GM23338 (cell line): ENCODE measurements at regions not wholly inside any gene's neighbourhood (a gene's known extent, or its start where the extent isn't known, plus 50 kb on each side); places are given as distances from the start of the nearest gene placed in this dataset.

ENCODE experiments used
- ATAC-seq: fragments of 200-7000 bp; cut with Tn5 transposase; 3 replicates; pipeline ENCODE4 v1.9.1; 2020
- DNase-seq: peaks from one replicate; pipeline ENCODE4 v3.0.0-alpha.2; 2015; ENCODE audit warnings: low spot score
- H2AFZ ChIP-seq: fragments of 200-600 bp; sonication (generic); 2 replicates; pipeline ENCODE4 v1.8.0; 2016; ENCODE audit warnings: antibody characterized with exemption, mild to moderate bottlenecking, moderate library complexity
- H3F3A ChIP-seq: fragments of 200-600 bp; sonication (generic); replicated peaks from 2 replicates; pipeline ENCODE4 v1.8.0; 2017; ENCODE audit warnings: antibody characterized with exemption, mixed run types, low read depth
- H3K27ac ChIP-seq: fragments of 200-600 bp; sonication (generic); 2 replicates; pipeline ENCODE4 v1.6.1; 2016; ENCODE audit warnings: low read depth
- H3K27me3 ChIP-seq: fragments of 200-600 bp; sonication (generic); 2 replicates; pipeline ENCODE4 v1.8.0; 2016; ENCODE audit warnings: mild to moderate bottlenecking, mixed run types, moderate library complexity; ENCODE audit not compliant: insufficient read depth
- H3K36me3 ChIP-seq: fragments of 200-600 bp; sonication (generic); 2 replicates; pipeline ENCODE4 v1.8.0; 2016; ENCODE audit warnings: mild to moderate bottlenecking; ENCODE audit not compliant: insufficient read depth
- H3K4me1 ChIP-seq: fragments of 200-600 bp; sonication (generic); 2 replicates; pipeline ENCODE4 v1.8.0; 2016; ENCODE audit warnings: mild to moderate bottlenecking, moderate library complexity; ENCODE audit not compliant: insufficient read depth
- H3K4me2 ChIP-seq: fragments of 200-600 bp; sonication (generic); 2 replicates; pipeline ENCODE4 v1.7.1; 2017; ENCODE audit warnings: mixed run types
- H3K4me3 ChIP-seq: fragments of 200-600 bp; sonication (generic); 2 replicates; pipeline ENCODE4 v1.6.1; 2016; ENCODE audit warnings: mixed run types
- H3K79me2 ChIP-seq: fragments of 200-600 bp; sonication (generic); replicated peaks from 2 replicates; pipeline ENCODE4 v1.8.0; 2017; ENCODE audit warnings: mild to moderate bottlenecking; ENCODE audit not compliant: insufficient read depth
- H3K9me2 ChIP-seq: fragments of 200-600 bp; sonication (generic); 2 replicates; pipeline ENCODE4 v1.8.0; 2017; ENCODE audit not compliant: insufficient read depth
- H4K20me1 ChIP-seq: fragments of 200-600 bp; sonication (generic); replicated peaks from 2 replicates; pipeline ENCODE4 v1.8.0; 2017; ENCODE audit warnings: mild to moderate bottlenecking; ENCODE audit not compliant: insufficient read depth
- H3K27ac Mint-ChIP-seq: 2 replicates; pipeline ENCODE4 v1.8.0; 2020; ENCODE audit warnings: inconsistent platforms, mild to moderate bottlenecking, moderate library complexity, mixed read lengths
- H3K27me3 Mint-ChIP-seq: 3 replicates; pipeline ENCODE4 v1.8.0; 2022; ENCODE audit warnings: low read depth, mild to moderate bottlenecking, moderate library complexity, mixed read lengths, inconsistent platforms; ENCODE audit not compliant: insufficient read depth, poor library complexity
- H3K36me3 Mint-ChIP-seq: 3 replicates; pipeline ENCODE4 v1.8.0; 2021; ENCODE audit warnings: low read depth, mild to moderate bottlenecking, inconsistent platforms, moderate library complexity, mixed read lengths
- H3K4me1 Mint-ChIP-seq: 3 replicates; pipeline ENCODE4 v1.8.0; 2020; ENCODE audit warnings: mild to moderate bottlenecking, inconsistent platforms, mixed read lengths
- H3K4me3 Mint-ChIP-seq: 3 replicates; pipeline ENCODE4 v1.8.0; 2021; ENCODE audit warnings: moderate library complexity, mild to moderate bottlenecking, inconsistent platforms, mixed read lengths
- H3K9me3 Mint-ChIP-seq: 3 replicates; pipeline ENCODE4 v1.8.0; 2020; ENCODE audit warnings: moderate library complexity, mild to moderate bottlenecking, inconsistent platforms, mixed read lengths
- CREB1 ChIP-seq: fragments of 250-450 bp; sonication (Bioruptor Pico); IDR thresholded peaks from 2 replicates; pipeline ENCODE4 v1.5.0; 2020; ENCODE audit warnings: low read depth, mild to moderate bottlenecking, moderate library complexity
- EZH2 ChIP-seq: fragments of 200-600 bp; sonication (generic); IDR thresholded peaks from one replicate; pipeline ENCODE4 v1.8.0; 2017; ENCODE audit warnings: antibody characterized with exemption, mild to moderate bottlenecking, low read depth; ENCODE audit not compliant: unreplicated experiment
- EZH2phosphoT487 ChIP-seq: fragments of 200-600 bp; sonication (generic); IDR thresholded peaks from one replicate; pipeline ENCODE4 v1.8.1; 2018; ENCODE audit warnings: antibody characterized with exemption; ENCODE audit not compliant: unreplicated experiment
- JUNB ChIP-seq: IDR thresholded peaks from one replicate; pipeline ENCODE4 v1.6.1; 2016; ENCODE audit warnings: antibody characterized with exemption; ENCODE audit not compliant: unreplicated experiment
- NANOG ChIP-seq: IDR thresholded peaks from 2 replicates; pipeline ENCODE4 v1.6.1; 2016; ENCODE audit warnings: antibody characterized with exemption, borderline replicate concordance
- POLR2AphosphoS5 ChIP-seq: IDR thresholded peaks from 2 replicates; pipeline ENCODE4 v1.6.1; 2016; ENCODE audit warnings: antibody characterized with exemption, low read depth
- REST ChIP-seq: IDR thresholded peaks from one replicate; pipeline ENCODE4 v1.6.1; 2018; ENCODE audit warnings: antibody characterized with exemption; ENCODE audit not compliant: unreplicated experiment
- STAT1 ChIP-seq: IDR thresholded peaks from one replicate; pipeline ENCODE4 v1.6.1; 2016; ENCODE audit warnings: antibody characterized with exemption; ENCODE audit not compliant: unreplicated experiment
- ZNF114 ChIP-seq: fragments of 250-450 bp; sonication (Bioruptor Pico); IDR thresholded peaks from 2 replicates; pipeline ENCODE4 v1.5.0; 2020; ENCODE audit warnings: mild to moderate bottlenecking, moderate library complexity
- ZNF331 ChIP-seq: fragments of 250-450 bp; sonication (Bioruptor Pico); IDR thresholded peaks from 2 replicates; pipeline ENCODE4 v1.5.0; 2020; ENCODE audit warnings: low read depth, mild to moderate bottlenecking, moderate library complexity
- ZNF462 ChIP-seq: fragments of 250-450 bp; sonication (Bioruptor Pico); IDR thresholded peaks from 2 replicates; pipeline ENCODE4 v1.5.0; 2020; ENCODE audit warnings: mild to moderate bottlenecking, moderate library complexity
- TF ChIP-seq, protein P1 (sequence below), 2 experiments: fragments of 200-600 bp in 1 of 2; sonication (generic) in 1 of 2; conservative IDR thresholded peaks; 2 replicates each; pipeline versions ENCODE4 v1.5.1 to v1.6.1; 2016 to 2017; ENCODE audit warnings: antibody characterized with exemption in 2 of 2, low read depth in 2 of 2, mild to moderate bottlenecking in 2 of 2, moderate library complexity in 1 of 2
- TF ChIP-seq, protein P2 (sequence below): IDR thresholded peaks from 2 replicates; pipeline ENCODE4 v1.6.1; 2016; ENCODE audit warnings: antibody characterized with exemption

- H3K36me3 Mint-ChIP-seq: no peaks in the 10 kb centered on the region
- DNase-seq (no peak), ATAC-seq (no peak)
- no peaks in the 10 kb centered on the region for H4K20me1 ChIP-seq
- H3K4me2 ChIP-seq: no peak overlapping the region
- H3K36me3 ChIP-seq: no peaks in the 10 kb centered on the region
- TF ChIP-seq ZNF331 (CRISPR knock-in tag) (no peak), CREB1 (CRISPR knock-in tag) (no peak), STAT1 (no peak), REST (no peak), EZH2phosphoT487 (no peak), NANOG (no peak), EZH2 (no peak), ZNF114 (CRISPR knock-in tag) (no peak), ZNF462 (CRISPR knock-in tag) (no peak), JUNB (no peak), POLR2AphosphoS5 (no peak)
- TF ChIP-seq, protein P1, sequence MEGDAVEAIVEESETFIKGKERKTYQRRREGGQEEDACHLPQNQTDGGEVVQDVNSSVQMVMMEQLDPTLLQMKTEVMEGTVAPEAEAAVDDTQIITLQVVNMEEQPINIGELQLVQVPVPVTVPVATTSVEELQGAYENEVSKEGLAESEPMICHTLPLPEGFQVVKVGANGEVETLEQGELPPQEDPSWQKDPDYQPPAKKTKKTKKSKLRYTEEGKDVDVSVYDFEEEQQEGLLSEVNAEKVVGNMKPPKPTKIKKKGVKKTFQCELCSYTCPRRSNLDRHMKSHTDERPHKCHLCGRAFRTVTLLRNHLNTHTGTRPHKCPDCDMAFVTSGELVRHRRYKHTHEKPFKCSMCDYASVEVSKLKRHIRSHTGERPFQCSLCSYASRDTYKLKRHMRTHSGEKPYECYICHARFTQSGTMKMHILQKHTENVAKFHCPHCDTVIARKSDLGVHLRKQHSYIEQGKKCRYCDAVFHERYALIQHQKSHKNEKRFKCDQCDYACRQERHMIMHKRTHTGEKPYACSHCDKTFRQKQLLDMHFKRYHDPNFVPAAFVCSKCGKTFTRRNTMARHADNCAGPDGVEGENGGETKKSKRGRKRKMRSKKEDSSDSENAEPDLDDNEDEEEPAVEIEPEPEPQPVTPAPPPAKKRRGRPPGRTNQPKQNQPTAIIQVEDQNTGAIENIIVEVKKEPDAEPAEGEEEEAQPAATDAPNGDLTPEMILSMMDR (conservative IDR thresholded peaks at IDR 0.05; ENCODE audit: low read depth in 2 of 2): no peak
- TF ChIP-seq, protein P2, sequence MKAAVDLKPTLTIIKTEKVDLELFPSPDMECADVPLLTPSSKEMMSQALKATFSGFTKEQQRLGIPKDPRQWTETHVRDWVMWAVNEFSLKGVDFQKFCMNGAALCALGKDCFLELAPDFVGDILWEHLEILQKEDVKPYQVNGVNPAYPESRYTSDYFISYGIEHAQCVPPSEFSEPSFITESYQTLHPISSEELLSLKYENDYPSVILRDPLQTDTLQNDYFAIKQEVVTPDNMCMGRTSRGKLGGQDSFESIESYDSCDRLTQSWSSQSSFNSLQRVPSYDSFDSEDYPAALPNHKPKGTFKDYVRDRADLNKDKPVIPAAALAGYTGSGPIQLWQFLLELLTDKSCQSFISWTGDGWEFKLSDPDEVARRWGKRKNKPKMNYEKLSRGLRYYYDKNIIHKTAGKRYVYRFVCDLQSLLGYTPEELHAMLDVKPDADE: no peak
- H3K4me3 Mint-ChIP-seq: no peak overlapping the region
- H3K27ac Mint-ChIP-seq: peak overlapping the region; percentile 51; the same call in 1 of the 2 replicates
- H3K27me3 Mint-ChIP-seq: no peaks in the 10 kb centered on the region
- H3K4me1 ChIP-seq: no peaks in the 10 kb centered on the region
- no peak overlapping the region for H3K27ac ChIP-seq
- no peaks in the 10 kb centered on the region; the same call in 2 of the 3 replicates for H3K9me3 Mint-ChIP-seq
- H2AFZ ChIP-seq: peak overlapping the region; percentile 79; the same call in 1 of the 2 replicates
- H3K4me3 ChIP-seq: no peak overlapping the region
- H3K27me3 ChIP-seq: no peaks in the 10 kb centered on the region
- no peaks in the 10 kb centered on the region for H3F3A ChIP-seq
- H3K9me2 ChIP-seq: peaks cover 1% of the 10 kb centered on the region; the same call in 1 of the 2 replicates
- H3K79me2 ChIP-seq: no peaks in the 10 kb centered on the region
- H3K4me1 Mint-ChIP-seq: no peaks in the 10 kb centered on the region; the same call in 1 of the 3 replicates
These were observed 210.4 kb downstream of the SPTSSA start for GRCh38 chr14:34251662-34252061.
